ENCODE measurements at regions not wholly inside any gene's neighbourhood (a gene's known extent, or its start where the extent isn't known, plus 50 kb on each side); places are given as distances from the start of the nearest gene placed in this dataset.
A peak's percentile ranks its signal among the peaks of the same experiment; 100 is the strongest.

- peaks cover 17% of the 10 kb centered on the region for H3K4me1 Mint-ChIP-seq (ENCODE audit: low read depth)
- ChIA-PET POLR2A (interaction anchor here (0.6 to 3.0 kb wide), 11 partner anchors 23 to 717 kb away, joined by 3 to 27 read pairs (median 5); a partner anchor contains a TSS), CTCF (interaction anchor here (0.6 to 4.0 kb wide), 17 partner anchors 11 to 719 kb away, joined by 3 to 54 read pairs (median 6); partner anchors contain the start of gene POM121L2)
- H3K27me3 Mint-ChIP-seq (ENCODE audit: low read depth): peaks cover 24% of the 10 kb centered on the region
- H3K27ac Mint-ChIP-seq: peak overlapping the region; percentile 81
- ATAC-seq (peak; percentile 47), DNase-seq (peak; percentile 76)
- H3K4me3 Mint-ChIP-seq: peak overlapping the region; percentile 92
- H3K36me3 Mint-ChIP-seq (ENCODE audit: low read depth): peaks cover 3% of the 10 kb centered on the region
- no peaks in the 10 kb centered on the region for H3K9me3 Mint-ChIP-seq (ENCODE audit: insufficient read depth)
Measured at GRCh38 chr6:27176523-27177484, 70.7 kb upstream of the PRSS16 start.

- peaks cover 30% of the 10 kb centered on the region for H3K27me3 Mint-ChIP-seq (ENCODE audit: low read depth)
- H3K9me3 Mint-ChIP-seq (ENCODE audit: insufficient read depth): no peaks in the 10 kb centered on the region
- peak overlapping the region; percentile 92 for H3K4me3 Mint-ChIP-seq
- peak; percentile 88 for ATAC-seq
- peaks cover 17% of the 10 kb centered on the region for H3K4me1 Mint-ChIP-seq (ENCODE audit: low read depth)
- H3K36me3 Mint-ChIP-seq (ENCODE audit: low read depth): peaks cover 3% of the 10 kb centered on the region
- peak overlapping the region; percentile 81 for H3K27ac Mint-ChIP-seq
- peak; percentile 84 for DNase-seq
- CTCF ChIA-PET: interaction anchor here (0.6 to 4.0 kb wide), 16 partner anchors 10 to 718 kb away, joined by 3 to 54 read pairs (median 6); partner anchors contain the start of gene POM121L2
- POLR2A ChIA-PET: interaction anchor here (0.6 to 3.0 kb wide), 12 partner anchors 11 to 716 kb away, joined by 3 to 27 read pairs (median 5); a partner anchor contains a TSS
Measured at GRCh38 chr6:27177485-27178406, 69.8 kb upstream of the PRSS16 start.

GRCh38 chr6:27178407-27178730 lies 69.1 kb upstream of the PRSS16 start:
- Mint-ChIP-seq H3K4me1 (ENCODE audit: low read depth) (peaks cover 17% of the 10 kb centered on the region), H3K27ac (peak overlapping the region; percentile 63), H3K4me3 (peak overlapping the region; percentile 92), H3K27me3 (ENCODE audit: low read depth) (peaks cover 33% of the 10 kb centered on the region), H3K9me3 (ENCODE audit: insufficient read depth) (no peaks in the 10 kb centered on the region), H3K36me3 (ENCODE audit: low read depth) (peaks cover 3% of the 10 kb centered on the region)
- CTCF ChIA-PET: interaction anchor here (1.4 to 4.0 kb wide), 10 partner anchors 9 to 718 kb away, joined by 4 to 54 read pairs (median 10); partner anchors contain the start of gene POM121L2
- ATAC-seq (no peak), DNase-seq (no peak)
- POLR2A ChIA-PET: interaction anchor here (0.6 to 3.0 kb wide), 5 partner anchors 10 to 631 kb away, joined by 3 to 27 read pairs (median 7); a partner anchor contains a TSS

- Mint-ChIP-seq H3K27me3 (ENCODE audit: low read depth) (peaks cover 33% of the 10 kb centered on the region), H3K36me3 (ENCODE audit: low read depth) (peaks cover 3% of the 10 kb centered on the region), H3K4me1 (ENCODE audit: low read depth) (peaks cover 17% of the 10 kb centered on the region), H3K27ac (no peak overlapping the region), H3K4me3 (peak overlapping the region; percentile 57), H3K9me3 (ENCODE audit: insufficient read depth) (no peaks in the 10 kb centered on the region)
- POLR2A ChIA-PET: no interaction called here
- DNase-seq: no peak
- no peak for ATAC-seq
- CTCF ChIA-PET: interaction anchor here (3.2 to 3.9 kb wide), 2 partner anchors 9 to 617 kb away, joined by 20 to 28 read pairs; no protein-coding TSS in a partner anchor
Measured at GRCh38 chr6:27178860-27179259, 68.6 kb upstream of the PRSS16 start.

DNA sequence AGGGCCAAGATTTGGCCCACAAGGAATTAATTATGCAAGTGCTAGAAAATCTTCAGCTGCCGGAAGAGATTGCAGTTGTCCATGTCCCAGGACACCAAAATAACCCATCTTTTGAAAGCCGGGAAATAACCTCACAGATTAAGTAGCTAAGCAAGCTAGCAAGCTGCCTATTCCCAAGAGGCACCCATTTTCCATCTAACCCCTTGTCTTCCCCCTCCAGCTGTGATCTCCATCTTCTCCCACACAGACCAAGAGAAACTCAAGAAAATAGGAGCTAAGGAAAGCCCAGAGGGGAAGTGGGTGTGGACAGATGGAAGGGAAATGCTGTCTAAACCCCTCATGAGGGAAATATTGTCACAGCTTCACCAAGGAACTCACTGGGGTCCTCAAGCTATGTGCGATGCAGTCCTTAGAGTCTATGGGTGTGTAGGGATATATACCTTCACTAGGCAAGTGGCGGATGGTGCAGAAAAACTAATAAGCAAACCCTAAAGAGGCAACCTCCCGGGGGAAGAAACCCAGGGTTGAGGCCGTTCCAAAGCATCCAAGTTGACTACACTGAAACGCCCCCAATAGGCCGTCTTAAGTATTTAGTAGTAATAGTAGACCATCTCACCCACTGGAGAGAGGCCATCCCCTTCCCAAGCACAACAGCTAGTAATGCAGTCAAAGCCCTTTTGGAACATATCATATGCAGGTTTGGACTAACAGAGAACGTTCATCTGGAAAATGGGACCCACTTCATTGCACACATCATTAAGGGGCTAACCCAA lies 64.3 kb upstream of the PRSS16 start:
- Mint-ChIP-seq H3K4me3 (no peak overlapping the region), H3K4me1 (ENCODE audit: low read depth) (peaks cover 16% of the 10 kb centered on the region), H3K27me3 (ENCODE audit: low read depth) (peaks cover 32% of the 10 kb centered on the region), H3K36me3 (ENCODE audit: low read depth) (no peaks in the 10 kb centered on the region), H3K27ac (no peak overlapping the region), H3K9me3 (ENCODE audit: insufficient read depth) (no peaks in the 10 kb centered on the region)
- POLR2A ChIA-PET: interaction anchor here (0.6 kb wide), 1 partner anchor 88 kb away, joined by 4 read pairs; no protein-coding TSS in a partner anchor
- ATAC-seq (no peak), DNase-seq (no peak)
- CTCF ChIA-PET: interaction anchor here (1.7 kb wide), 1 partner anchor 505 kb away, joined by 4 read pairs; no protein-coding TSS in a partner anchor

GRCh38 chr6:27187231-27188060 lies 60.1 kb upstream of the PRSS16 start:
- ATAC-seq: no peak
- Mint-ChIP-seq H3K9me3 (ENCODE audit: insufficient read depth) (no peaks in the 10 kb centered on the region), H3K27ac (peak overlapping the region; percentile 50), H3K27me3 (ENCODE audit: low read depth) (peaks cover 6% of the 10 kb centered on the region), H3K4me3 (peak overlapping the region; percentile 84), H3K36me3 (ENCODE audit: low read depth) (no peaks in the 10 kb centered on the region), H3K4me1 (ENCODE audit: low read depth) (peaks cover 16% of the 10 kb centered on the region)
- CTCF ChIA-PET: interaction anchor here (0.8 to 2.2 kb wide), 9 partner anchors 10 to 609 kb away, joined by 3 to 28 read pairs (median 4); no protein-coding TSS in a partner anchor
- no peak for DNase-seq
- POLR2A ChIA-PET: interaction anchor here (1.3 to 1.7 kb wide), 2 partner anchors 10 to 706 kb away, joined by 7 read pairs; a partner anchor contains a TSS

GRCh38 chr6:27188061-27188884 lies 59.2 kb upstream of the PRSS16 start:
- Mint-ChIP-seq H3K4me1 (ENCODE audit: low read depth) (peaks cover 16% of the 10 kb centered on the region), H3K27ac (peak overlapping the region; percentile 50), H3K27me3 (ENCODE audit: low read depth) (no peaks in the 10 kb centered on the region), H3K36me3 (ENCODE audit: low read depth) (no peaks in the 10 kb centered on the region), H3K4me3 (peak overlapping the region; percentile 84), H3K9me3 (ENCODE audit: insufficient read depth) (no peaks in the 10 kb centered on the region)
- ChIA-PET POLR2A (interaction anchor here (0.6 to 1.7 kb wide), 3 partner anchors 10 to 705 kb away, joined by 3 to 7 read pairs (median 7); a partner anchor contains a TSS), CTCF (interaction anchor here (0.7 to 2.2 kb wide), 10 partner anchors 11 to 707 kb away, joined by 3 to 28 read pairs (median 4); no protein-coding TSS in a partner anchor)
- peak; percentile 86 for ATAC-seq
- peak; percentile 50 for DNase-seq

DNA sequence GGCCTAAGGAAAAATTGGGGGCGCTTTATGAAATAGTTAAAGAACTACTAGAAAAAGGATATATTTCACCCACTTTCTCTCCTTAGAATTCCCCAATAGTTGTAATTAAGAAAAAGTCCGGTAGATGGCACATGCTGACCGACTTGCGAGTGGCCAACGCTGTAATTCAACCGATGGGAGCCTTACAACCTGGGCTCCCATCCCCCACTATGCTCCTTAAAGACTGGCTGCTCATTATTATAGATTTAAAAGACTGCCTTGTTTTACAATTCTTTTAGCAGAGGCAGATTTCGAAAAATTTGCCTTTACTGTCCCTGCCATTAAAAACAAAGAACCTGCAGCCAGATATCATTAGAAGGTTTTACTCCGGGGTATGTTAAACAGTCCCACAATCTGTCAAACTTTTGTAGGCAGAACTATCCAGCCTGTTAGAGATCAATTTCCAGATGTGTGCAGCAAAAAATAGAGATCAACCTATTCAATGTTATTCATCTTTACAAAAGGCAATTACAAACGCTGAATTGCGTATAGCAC lies 58.5 kb upstream of the PRSS16 start:
- Mint-ChIP-seq H3K27me3 (ENCODE audit: low read depth) (no peaks in the 10 kb centered on the region), H3K4me3 (peak overlapping the region; percentile 84), H3K4me1 (ENCODE audit: low read depth) (peaks cover 16% of the 10 kb centered on the region), H3K36me3 (ENCODE audit: low read depth) (no peaks in the 10 kb centered on the region), H3K27ac (peak overlapping the region; percentile 50), H3K9me3 (ENCODE audit: insufficient read depth) (no peaks in the 10 kb centered on the region)
- CTCF ChIA-PET: interaction anchor here (1.9 to 2.2 kb wide), 2 partner anchors 12 to 564 kb away, joined by 12 to 28 read pairs; no protein-coding TSS in a partner anchor
- POLR2A ChIA-PET: interaction anchor here (1.3 kb wide), 1 partner anchor 11 kb away, joined by 7 read pairs; no protein-coding TSS in a partner anchor
- ATAC-seq (peak; percentile 90), DNase-seq (peak; percentile 69)

- Mint-ChIP-seq H3K9me3 (ENCODE audit: insufficient read depth) (no peaks in the 10 kb centered on the region), H3K4me1 (ENCODE audit: low read depth) (peaks cover 16% of the 10 kb centered on the region), H3K36me3 (ENCODE audit: low read depth) (no peaks in the 10 kb centered on the region), H3K4me3 (no peak overlapping the region), H3K27ac (no peak overlapping the region), H3K27me3 (ENCODE audit: low read depth) (no peaks in the 10 kb centered on the region)
- ChIA-PET CTCF (interaction anchor here (1.0 kb wide), 1 partner anchor 582 kb away, joined by 3 read pairs; no protein-coding TSS in a partner anchor), POLR2A (no interaction called here)
- DNase-seq: no peak
- no peak for ATAC-seq
Measured at GRCh38 chr6:27190126-27190525, 57.4 kb upstream of the PRSS16 start.
